HepG2 (cell line): ENCODE measurements at regions not wholly inside any gene's neighbourhood (a gene's known extent, or its start where the extent isn't known, plus 50 kb on each side); places are given as distances from the start of the nearest gene placed in this dataset.

Source experiments
- MTF1 ChIP-seq: sonication (generic); formaldehyde crosslinking; IDR thresholded peaks from 2 replicates; pipeline ENCODE4 v1.5.0; 2020; ENCODE audit warnings: missing genetic modification reagents
- RBM39 ChIP-seq: fragments of 200-400 bp; formaldehyde crosslinking; IDR thresholded peaks from one replicate; pipeline ENCODE4 v1.6.1; 2018; ENCODE audit warnings: antibody characterized with exemption, mild to moderate bottlenecking, low read depth, low read length; ENCODE audit not compliant: poor library complexity, severe bottlenecking
- TF ChIP-seq, protein P1 (sequence below): fragments of 450-650 bp; IDR thresholded peaks from 2 replicates; pipeline ENCODE4 v1.6.1; 2017; ENCODE audit warnings: mild to moderate bottlenecking

DNA sequence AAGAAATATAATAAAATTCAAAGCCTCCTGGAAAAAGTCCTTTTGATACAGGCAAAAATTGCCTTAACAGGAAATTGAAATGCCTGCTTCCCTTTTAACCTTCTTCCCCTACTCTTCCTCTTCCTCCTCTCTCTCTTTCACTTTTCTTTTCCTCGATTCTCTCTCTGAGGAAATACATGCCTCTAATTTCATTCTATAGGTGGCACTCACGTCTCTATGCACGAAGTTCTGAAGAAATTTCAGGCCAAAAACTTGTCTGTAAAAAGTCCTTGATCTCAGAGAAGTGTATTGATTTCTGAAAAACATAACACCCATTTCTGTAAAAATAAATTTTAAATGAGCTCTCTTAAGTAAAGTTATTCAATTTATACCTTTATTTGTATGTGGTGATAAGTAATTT lies 371.7 kb upstream of the IRX4 start:
- TF ChIP-seq MTF1 (CRISPR knock-in tag) = no peak
- TF ChIP-seq RBM39 = no peak
- TF ChIP-seq, protein P1, sequence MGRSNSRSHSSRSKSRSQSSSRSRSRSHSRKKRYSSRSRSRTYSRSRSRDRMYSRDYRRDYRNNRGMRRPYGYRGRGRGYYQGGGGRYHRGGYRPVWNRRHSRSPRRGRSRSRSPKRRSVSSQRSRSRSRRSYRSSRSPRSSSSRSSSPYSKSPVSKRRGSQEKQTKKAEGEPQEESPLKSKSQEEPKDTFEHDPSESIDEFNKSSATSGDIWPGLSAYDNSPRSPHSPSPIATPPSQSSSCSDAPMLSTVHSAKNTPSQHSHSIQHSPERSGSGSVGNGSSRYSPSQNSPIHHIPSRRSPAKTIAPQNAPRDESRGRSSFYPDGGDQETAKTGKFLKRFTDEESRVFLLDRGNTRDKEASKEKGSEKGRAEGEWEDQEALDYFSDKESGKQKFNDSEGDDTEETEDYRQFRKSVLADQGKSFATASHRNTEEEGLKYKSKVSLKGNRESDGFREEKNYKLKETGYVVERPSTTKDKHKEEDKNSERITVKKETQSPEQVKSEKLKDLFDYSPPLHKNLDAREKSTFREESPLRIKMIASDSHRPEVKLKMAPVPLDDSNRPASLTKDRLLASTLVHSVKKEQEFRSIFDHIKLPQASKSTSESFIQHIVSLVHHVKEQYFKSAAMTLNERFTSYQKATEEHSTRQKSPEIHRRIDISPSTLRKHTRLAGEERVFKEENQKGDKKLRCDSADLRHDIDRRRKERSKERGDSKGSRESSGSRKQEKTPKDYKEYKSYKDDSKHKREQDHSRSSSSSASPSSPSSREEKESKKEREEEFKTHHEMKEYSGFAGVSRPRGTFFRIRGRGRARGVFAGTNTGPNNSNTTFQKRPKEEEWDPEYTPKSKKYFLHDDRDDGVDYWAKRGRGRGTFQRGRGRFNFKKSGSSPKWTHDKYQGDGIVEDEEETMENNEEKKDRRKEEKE = no peak
